H1 (cell line): ENCODE measurements at regions not wholly inside any gene's neighbourhood (a gene's known extent, or its start where the extent isn't known, plus 50 kb on each side); places are given as distances from the start of the nearest gene placed in this dataset.

Experiments used
- TF ChIP-seq, protein P1 (sequence below): fragments of 300-600 bp; sonication (generic); IDR thresholded peaks from 2 replicates; pipeline ENCODE4 v1.7.1; 2012; ENCODE audit warnings: low read length, moderate library complexity, mild to moderate bottlenecking, inconsistent platforms; ENCODE audit not compliant: insufficient replicate concordance

DNA sequence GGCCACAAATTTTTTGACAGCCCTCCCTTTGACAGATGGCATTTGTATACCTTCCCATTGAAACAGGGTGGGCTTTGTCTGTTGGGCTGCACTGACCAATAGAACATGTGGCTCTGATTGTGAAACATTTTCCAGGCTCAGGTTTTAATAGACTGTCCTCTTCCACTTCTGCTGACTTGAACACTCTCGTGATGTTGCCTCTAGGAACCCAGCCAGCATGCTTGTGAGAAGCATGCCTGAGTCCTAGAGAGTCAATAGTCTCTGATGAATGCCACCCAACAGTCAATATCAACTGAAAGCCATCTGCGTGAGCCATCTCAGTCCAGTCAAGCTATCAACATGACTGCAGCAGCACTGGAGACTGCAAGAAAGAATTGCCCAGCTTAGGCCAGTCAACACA lies 290.0 kb downstream of the SLC7A11 start (continued):
- TF ChIP-seq, protein P1, sequence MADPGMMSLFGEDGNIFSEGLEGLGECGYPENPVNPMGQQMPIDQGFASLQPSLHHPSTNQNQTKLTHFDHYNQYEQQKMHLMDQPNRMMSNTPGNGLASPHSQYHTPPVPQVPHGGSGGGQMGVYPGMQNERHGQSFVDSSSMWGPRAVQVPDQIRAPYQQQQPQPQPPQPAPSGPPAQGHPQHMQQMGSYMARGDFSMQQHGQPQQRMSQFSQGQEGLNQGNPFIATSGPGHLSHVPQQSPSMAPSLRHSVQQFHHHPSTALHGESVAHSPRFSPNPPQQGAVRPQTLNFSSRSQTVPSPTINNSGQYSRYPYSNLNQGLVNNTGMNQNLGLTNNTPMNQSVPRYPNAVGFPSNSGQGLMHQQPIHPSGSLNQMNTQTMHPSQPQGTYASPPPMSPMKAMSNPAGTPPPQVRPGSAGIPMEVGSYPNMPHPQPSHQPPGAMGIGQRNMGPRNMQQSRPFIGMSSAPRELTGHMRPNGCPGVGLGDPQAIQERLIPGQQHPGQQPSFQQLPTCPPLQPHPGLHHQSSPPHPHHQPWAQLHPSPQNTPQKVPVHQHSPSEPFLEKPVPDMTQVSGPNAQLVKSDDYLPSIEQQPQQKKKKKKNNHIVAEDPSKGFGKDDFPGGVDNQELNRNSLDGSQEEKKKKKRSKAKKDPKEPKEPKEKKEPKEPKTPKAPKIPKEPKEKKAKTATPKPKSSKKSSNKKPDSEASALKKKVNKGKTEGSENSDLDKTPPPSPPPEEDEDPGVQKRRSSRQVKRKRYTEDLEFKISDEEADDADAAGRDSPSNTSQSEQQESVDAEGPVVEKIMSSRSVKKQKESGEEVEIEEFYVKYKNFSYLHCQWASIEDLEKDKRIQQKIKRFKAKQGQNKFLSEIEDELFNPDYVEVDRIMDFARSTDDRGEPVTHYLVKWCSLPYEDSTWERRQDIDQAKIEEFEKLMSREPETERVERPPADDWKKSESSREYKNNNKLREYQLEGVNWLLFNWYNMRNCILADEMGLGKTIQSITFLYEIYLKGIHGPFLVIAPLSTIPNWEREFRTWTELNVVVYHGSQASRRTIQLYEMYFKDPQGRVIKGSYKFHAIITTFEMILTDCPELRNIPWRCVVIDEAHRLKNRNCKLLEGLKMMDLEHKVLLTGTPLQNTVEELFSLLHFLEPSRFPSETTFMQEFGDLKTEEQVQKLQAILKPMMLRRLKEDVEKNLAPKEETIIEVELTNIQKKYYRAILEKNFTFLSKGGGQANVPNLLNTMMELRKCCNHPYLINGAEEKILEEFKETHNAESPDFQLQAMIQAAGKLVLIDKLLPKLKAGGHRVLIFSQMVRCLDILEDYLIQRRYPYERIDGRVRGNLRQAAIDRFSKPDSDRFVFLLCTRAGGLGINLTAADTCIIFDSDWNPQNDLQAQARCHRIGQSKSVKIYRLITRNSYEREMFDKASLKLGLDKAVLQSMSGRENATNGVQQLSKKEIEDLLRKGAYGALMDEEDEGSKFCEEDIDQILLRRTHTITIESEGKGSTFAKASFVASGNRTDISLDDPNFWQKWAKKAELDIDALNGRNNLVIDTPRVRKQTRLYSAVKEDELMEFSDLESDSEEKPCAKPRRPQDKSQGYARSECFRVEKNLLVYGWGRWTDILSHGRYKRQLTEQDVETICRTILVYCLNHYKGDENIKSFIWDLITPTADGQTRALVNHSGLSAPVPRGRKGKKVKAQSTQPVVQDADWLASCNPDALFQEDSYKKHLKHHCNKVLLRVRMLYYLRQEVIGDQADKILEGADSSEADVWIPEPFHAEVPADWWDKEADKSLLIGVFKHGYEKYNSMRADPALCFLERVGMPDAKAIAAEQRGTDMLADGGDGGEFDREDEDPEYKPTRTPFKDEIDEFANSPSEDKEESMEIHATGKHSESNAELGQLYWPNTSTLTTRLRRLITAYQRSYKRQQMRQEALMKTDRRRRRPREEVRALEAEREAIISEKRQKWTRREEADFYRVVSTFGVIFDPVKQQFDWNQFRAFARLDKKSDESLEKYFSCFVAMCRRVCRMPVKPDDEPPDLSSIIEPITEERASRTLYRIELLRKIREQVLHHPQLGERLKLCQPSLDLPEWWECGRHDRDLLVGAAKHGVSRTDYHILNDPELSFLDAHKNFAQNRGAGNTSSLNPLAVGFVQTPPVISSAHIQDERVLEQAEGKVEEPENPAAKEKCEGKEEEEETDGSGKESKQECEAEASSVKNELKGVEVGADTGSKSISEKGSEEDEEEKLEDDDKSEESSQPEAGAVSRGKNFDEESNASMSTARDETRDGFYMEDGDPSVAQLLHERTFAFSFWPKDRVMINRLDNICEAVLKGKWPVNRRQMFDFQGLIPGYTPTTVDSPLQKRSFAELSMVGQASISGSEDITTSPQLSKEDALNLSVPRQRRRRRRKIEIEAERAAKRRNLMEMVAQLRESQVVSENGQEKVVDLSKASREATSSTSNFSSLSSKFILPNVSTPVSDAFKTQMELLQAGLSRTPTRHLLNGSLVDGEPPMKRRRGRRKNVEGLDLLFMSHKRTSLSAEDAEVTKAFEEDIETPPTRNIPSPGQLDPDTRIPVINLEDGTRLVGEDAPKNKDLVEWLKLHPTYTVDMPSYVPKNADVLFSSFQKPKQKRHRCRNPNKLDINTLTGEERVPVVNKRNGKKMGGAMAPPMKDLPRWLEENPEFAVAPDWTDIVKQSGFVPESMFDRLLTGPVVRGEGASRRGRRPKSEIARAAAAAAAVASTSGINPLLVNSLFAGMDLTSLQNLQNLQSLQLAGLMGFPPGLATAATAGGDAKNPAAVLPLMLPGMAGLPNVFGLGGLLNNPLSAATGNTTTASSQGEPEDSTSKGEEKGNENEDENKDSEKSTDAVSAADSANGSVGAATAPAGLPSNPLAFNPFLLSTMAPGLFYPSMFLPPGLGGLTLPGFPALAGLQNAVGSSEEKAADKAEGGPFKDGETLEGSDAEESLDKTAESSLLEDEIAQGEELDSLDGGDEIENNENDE = no peak
